ENCODE measurements at regions not wholly inside any gene's neighbourhood (a gene's known extent, or its start where the extent isn't known, plus 50 kb on each side); places are given as distances from the start of the nearest gene placed in this dataset.
A peak's percentile ranks its signal among the peaks of the same experiment; 100 is the strongest.
"Not testable (repeated sequence)": the region's sequence is repeated elsewhere in the genome, so short reads cannot be mapped to it uniquely, and the experiment has no call there.

- H3K27ac ChIP-seq (ENCODE audit: low read depth, low read length, severe bottlenecking); H3K4me3 ChIP-seq (ENCODE audit: extremely low read depth, insufficient read depth, low read length, poor library complexity, severe bottlenecking); H3K36me3 ChIP-seq (ENCODE audit: control insufficient read depth, insufficient read depth, low read length); H3K4me1 ChIP-seq (ENCODE audit: control insufficient read depth, insufficient read depth, low read length, poor library complexity, severe bottlenecking); H3K9me3 ChIP-seq (ENCODE audit: control insufficient read depth, low read length): not testable (repeated sequence)
- WGBS, 2 experiments (ENCODE audit: insufficient coverage in 2 of 2): no CpG with 5 or more reads among the region's 10 CpGs
These were observed 187.1 kb upstream of the ZC4H2 start for GRCh38 chrX:65163325-65163724.

- H3K4me3 ChIP-seq (ENCODE audit: extremely low read depth, insufficient read depth, low read length, poor library complexity, severe bottlenecking): no peak overlapping the region
- H3K4me1 ChIP-seq (ENCODE audit: control insufficient read depth, insufficient read depth, low read length, poor library complexity, severe bottlenecking): no peaks in the 10 kb centered on the region
- no peaks in the 10 kb centered on the region for H3K9me3 ChIP-seq (ENCODE audit: control insufficient read depth, low read length)
- WGBS, 2 experiments (ENCODE audit: insufficient coverage in 2 of 2): 93 to 100% methylated on average over 2 of the region's 5 CpGs
- no peaks in the 10 kb centered on the region for H3K36me3 ChIP-seq (ENCODE audit: control insufficient read depth, insufficient read depth, low read length)
- no peak overlapping the region for H3K27ac ChIP-seq (ENCODE audit: low read depth, low read length, severe bottlenecking)
These were observed 172.0 kb upstream of the ZC4H2 start for GRCh38 chrX:65148232-65148631.

DNA sequence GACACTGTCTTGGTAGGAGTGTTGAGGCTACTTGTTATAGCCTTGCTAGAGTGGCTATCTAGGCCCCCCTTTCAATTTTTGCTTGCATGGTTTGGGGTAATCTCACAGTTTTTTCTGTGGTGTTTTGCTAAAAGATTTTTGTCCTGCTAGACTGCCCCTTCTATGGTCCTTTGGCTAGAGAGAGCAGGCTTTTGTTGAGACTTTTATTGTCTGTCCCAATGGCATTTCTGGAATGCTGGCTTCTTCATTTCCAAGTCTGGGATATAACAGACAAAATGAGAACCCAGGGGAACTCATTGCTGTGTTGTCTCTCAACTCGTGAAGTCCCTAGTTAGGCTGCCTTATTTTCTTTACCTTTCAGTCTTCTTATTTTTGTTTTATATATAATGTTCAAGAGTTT is 160.2 kb upstream of the ZC4H2 start:
- WGBS, 2 experiments (ENCODE audit: insufficient coverage in 2 of 2): no CpG with 5 or more reads among the region's 1 CpG

DNA sequence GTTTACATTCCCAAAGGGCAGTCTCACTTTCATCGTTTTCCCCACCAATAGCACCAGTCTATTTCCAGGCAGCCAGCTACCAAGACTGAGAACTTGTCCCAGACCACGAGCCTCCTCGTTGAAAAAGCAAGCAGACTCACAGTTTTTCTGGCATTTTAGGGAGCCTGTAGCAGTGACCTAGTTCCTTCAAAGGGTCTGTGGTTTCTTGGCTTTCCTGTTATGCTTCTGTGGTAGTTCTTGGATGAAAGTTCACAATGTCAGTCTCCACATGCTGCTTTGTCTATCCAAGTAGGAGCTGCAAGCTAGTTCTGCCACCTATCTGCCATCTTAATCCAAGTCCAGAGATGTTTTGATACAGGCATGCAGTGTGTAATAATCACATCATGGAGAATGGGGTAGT is 151.6 kb upstream of the ZC4H2 start:
- H3K9me3 ChIP-seq (ENCODE audit: control insufficient read depth, low read length): no peaks in the 10 kb centered on the region
- H3K36me3 ChIP-seq (ENCODE audit: control insufficient read depth, insufficient read depth, low read length): no peaks in the 10 kb centered on the region
- 100% methylated on average over 1 to 2 of the region's 3 CpGs for WGBS, 2 experiments (ENCODE audit: insufficient coverage in 2 of 2)
- no peak overlapping the region for H3K4me3 ChIP-seq (ENCODE audit: extremely low read depth, insufficient read depth, low read length, poor library complexity, severe bottlenecking)
- no peak overlapping the region for H3K27ac ChIP-seq (ENCODE audit: low read depth, low read length, severe bottlenecking)
- no peaks in the 10 kb centered on the region for H3K4me1 ChIP-seq (ENCODE audit: control insufficient read depth, insufficient read depth, low read length, poor library complexity, severe bottlenecking)

More for the DNA sequence above, 160.2 kb upstream of the ZC4H2 start:
- Histone ChIP-seq H3K36me3 (ENCODE audit: control insufficient read depth, insufficient read depth, low read length) (no peaks in the 10 kb centered on the region), H3K4me1 (ENCODE audit: control insufficient read depth, insufficient read depth, low read length, poor library complexity, severe bottlenecking) (no peaks in the 10 kb centered on the region), H3K9me3 (ENCODE audit: control insufficient read depth, low read length) (no peaks in the 10 kb centered on the region), H3K4me3 (ENCODE audit: extremely low read depth, insufficient read depth, low read length, poor library complexity, severe bottlenecking) (no peak overlapping the region), H3K27ac (ENCODE audit: low read depth, low read length, severe bottlenecking) (no peak overlapping the region)

DNA sequence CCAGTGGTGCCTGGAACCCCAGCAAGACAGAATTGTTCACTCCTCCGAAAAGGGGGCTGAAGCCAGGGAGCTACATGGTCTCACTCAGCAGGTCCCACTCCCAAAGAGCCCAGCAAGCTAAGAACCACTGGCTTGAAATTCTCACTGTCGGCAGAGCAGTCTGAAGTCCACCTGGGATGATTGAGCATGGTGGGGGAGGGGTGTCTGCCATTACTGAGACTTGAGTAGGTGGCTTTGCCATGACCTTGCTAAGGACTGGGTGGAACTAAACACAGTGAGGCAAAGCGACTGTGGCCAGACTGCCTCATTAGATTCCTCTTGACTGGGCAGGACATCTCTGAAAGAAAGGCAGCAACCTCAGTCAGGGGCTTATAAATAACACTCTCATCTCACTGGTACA is 122.6 kb upstream of the ZC4H2 start:
- Histone ChIP-seq H3K4me1 (ENCODE audit: control insufficient read depth, insufficient read depth, low read length, poor library complexity, severe bottlenecking) (no peaks in the 10 kb centered on the region), H3K4me3 (ENCODE audit: extremely low read depth, insufficient read depth, low read length, poor library complexity, severe bottlenecking) (no peak overlapping the region), H3K27ac (ENCODE audit: low read depth, low read length, severe bottlenecking) (no peak overlapping the region), H3K36me3 (ENCODE audit: control insufficient read depth, insufficient read depth, low read length) (no peaks in the 10 kb centered on the region), H3K9me3 (ENCODE audit: control insufficient read depth, low read length) (no peaks in the 10 kb centered on the region)
- WGBS, 2 experiments (ENCODE audit: insufficient coverage in 2 of 2): no CpG with 5 or more reads among the region's 3 CpGs

DNA sequence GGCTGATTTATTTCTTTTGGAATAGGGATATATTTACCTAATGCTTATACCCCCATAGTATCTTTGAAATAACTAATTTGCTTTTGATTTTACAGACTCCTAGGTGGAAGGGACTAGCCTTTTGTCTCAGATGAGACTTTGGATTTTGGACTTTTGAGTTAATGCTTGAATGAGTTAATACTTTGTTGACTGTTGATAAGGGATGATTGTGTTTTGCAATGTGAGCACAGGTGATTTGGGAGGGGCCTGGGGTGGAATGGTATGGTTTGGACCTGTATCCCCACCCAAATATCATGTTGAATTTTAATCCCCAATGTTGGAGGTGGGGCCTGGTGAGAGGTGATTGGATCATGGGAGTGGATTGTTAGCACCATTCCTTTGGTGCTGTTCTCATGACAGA is 117.4 kb upstream of the ZC4H2 start:
- no peak overlapping the region for H3K27ac ChIP-seq (ENCODE audit: low read depth, low read length, severe bottlenecking)
- no peaks in the 10 kb centered on the region for H3K9me3 ChIP-seq (ENCODE audit: control insufficient read depth, low read length)
- H3K4me1 ChIP-seq (ENCODE audit: control insufficient read depth, insufficient read depth, low read length, poor library complexity, severe bottlenecking): no peaks in the 10 kb centered on the region
- H3K36me3 ChIP-seq (ENCODE audit: control insufficient read depth, insufficient read depth, low read length): no peaks in the 10 kb centered on the region
- no peak overlapping the region for H3K4me3 ChIP-seq (ENCODE audit: extremely low read depth, insufficient read depth, low read length, poor library complexity, severe bottlenecking)

- no peak overlapping the region for H3K4me3 ChIP-seq (ENCODE audit: extremely low read depth, insufficient read depth, low read length, poor library complexity, severe bottlenecking)
- no peaks in the 10 kb centered on the region for H3K4me1 ChIP-seq (ENCODE audit: control insufficient read depth, insufficient read depth, low read length, poor library complexity, severe bottlenecking)
- no CpG with 5 or more reads among the region's 3 CpGs for WGBS, 2 experiments (ENCODE audit: insufficient coverage in 2 of 2)
- no peaks in the 10 kb centered on the region for H3K36me3 ChIP-seq (ENCODE audit: control insufficient read depth, insufficient read depth, low read length)
- H3K9me3 ChIP-seq (ENCODE audit: control insufficient read depth, low read length): no peaks in the 10 kb centered on the region
- H3K27ac ChIP-seq (ENCODE audit: low read depth, low read length, severe bottlenecking): no peak overlapping the region
These were observed 97.0 kb upstream of the ZC4H2 start for GRCh38 chrX:65073233-65073632.

- Histone ChIP-seq H3K9me3 (ENCODE audit: control insufficient read depth, low read length) (no peaks in the 10 kb centered on the region), H3K4me1 (ENCODE audit: control insufficient read depth, insufficient read depth, low read length, poor library complexity, severe bottlenecking) (no peaks in the 10 kb centered on the region), H3K27ac (ENCODE audit: low read depth, low read length, severe bottlenecking) (no peak overlapping the region), H3K36me3 (ENCODE audit: control insufficient read depth, insufficient read depth, low read length) (no peaks in the 10 kb centered on the region), H3K4me3 (ENCODE audit: extremely low read depth, insufficient read depth, low read length, poor library complexity, severe bottlenecking) (no peak overlapping the region)
These were observed 96.3 kb upstream of the ZC4H2 start for GRCh38 chrX:65072590-65072989.

DNA sequence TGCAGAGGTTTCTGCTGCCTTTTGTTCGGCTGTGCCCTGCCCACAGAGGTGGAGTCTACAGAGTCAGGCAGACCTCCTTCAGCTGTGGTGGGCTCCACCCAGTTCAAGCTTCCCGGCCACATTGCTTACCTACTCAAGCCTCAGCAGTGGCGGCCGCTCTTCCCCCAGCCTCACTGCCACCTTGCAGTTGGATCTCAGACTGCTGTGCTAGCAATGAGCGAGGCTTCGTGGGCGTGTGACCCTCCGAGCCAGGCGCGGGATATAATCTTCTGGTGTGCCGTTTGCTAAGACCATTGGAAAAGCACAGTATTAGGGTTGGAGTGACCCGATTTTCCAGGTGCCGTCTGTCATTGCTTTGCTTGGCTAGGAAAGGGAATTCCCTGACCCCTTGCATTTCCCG is 82.4 kb upstream of the ZC4H2 start:
- H3K9me3 ChIP-seq (ENCODE audit: control insufficient read depth, low read length); H3K4me1 ChIP-seq (ENCODE audit: control insufficient read depth, insufficient read depth, low read length, poor library complexity, severe bottlenecking); H3K27ac ChIP-seq (ENCODE audit: low read depth, low read length, severe bottlenecking); H3K36me3 ChIP-seq (ENCODE audit: control insufficient read depth, insufficient read depth, low read length); H3K4me3 ChIP-seq (ENCODE audit: extremely low read depth, insufficient read depth, low read length, poor library complexity, severe bottlenecking): not testable (repeated sequence)
- 93 to 95% methylated on average over 8 to 13 of the region's 14 CpGs for WGBS, 2 experiments (ENCODE audit: insufficient coverage in 2 of 2)

- Histone ChIP-seq H3K4me1 (ENCODE audit: control insufficient read depth, insufficient read depth, low read length, poor library complexity, severe bottlenecking) (no peaks in the 10 kb centered on the region), H3K36me3 (ENCODE audit: control insufficient read depth, insufficient read depth, low read length) (no peaks in the 10 kb centered on the region), H3K9me3 (ENCODE audit: control insufficient read depth, low read length) (peaks cover 14% of the 10 kb centered on the region), H3K27ac (ENCODE audit: low read depth, low read length, severe bottlenecking) (no peak overlapping the region), H3K4me3 (ENCODE audit: extremely low read depth, insufficient read depth, low read length, poor library complexity, severe bottlenecking) (no peak overlapping the region)
- WGBS, 2 experiments (ENCODE audit: insufficient coverage in 2 of 2): no CpG with 5 or more reads among the region's 3 CpGs
These were observed 68.8 kb upstream of the ZC4H2 start for GRCh38 chrX:65045001-65045400.

DNA sequence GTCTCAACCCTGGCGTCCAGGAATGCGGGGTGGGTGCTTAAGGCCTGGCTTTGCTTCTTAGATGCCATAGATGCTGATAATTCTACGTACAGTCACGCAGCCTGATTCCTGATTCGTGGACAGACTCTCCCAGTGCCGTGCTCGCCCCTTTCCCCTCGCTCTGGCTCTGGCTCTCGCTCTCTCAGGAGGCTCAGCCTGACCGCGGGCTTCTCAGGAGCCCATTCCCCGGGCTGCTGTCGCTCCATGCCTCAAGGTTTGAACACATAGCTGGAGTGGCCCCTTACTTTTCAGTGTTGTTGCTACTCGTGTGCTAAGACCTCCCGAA is 59.2 kb upstream of the ZC4H2 start:
- Histone ChIP-seq H3K4me3 (ENCODE audit: extremely low read depth, insufficient read depth, low read length, poor library complexity, severe bottlenecking) (peak overlapping the region; percentile 45), H3K9me3 (ENCODE audit: control insufficient read depth, low read length) (no peaks in the 10 kb centered on the region), H3K36me3 (ENCODE audit: control insufficient read depth, insufficient read depth, low read length) (no peaks in the 10 kb centered on the region), H3K27ac (ENCODE audit: low read depth, low read length, severe bottlenecking) (peak overlapping the region; percentile 86), H3K4me1 (ENCODE audit: control insufficient read depth, insufficient read depth, low read length, poor library complexity, severe bottlenecking) (no peaks in the 10 kb centered on the region)
- 0% methylated on average over 7 of the region's 15 CpGs for WGBS, 2 experiments (ENCODE audit: insufficient coverage in 2 of 2)

All from mesodermal cell (in vitro differentiated cells).